ENCODE measurements at regions not wholly inside any gene's neighbourhood (a gene's known extent, or its start where the extent isn't known, plus 50 kb on each side); places are given as distances from the start of the nearest gene placed in this dataset.

DNA sequence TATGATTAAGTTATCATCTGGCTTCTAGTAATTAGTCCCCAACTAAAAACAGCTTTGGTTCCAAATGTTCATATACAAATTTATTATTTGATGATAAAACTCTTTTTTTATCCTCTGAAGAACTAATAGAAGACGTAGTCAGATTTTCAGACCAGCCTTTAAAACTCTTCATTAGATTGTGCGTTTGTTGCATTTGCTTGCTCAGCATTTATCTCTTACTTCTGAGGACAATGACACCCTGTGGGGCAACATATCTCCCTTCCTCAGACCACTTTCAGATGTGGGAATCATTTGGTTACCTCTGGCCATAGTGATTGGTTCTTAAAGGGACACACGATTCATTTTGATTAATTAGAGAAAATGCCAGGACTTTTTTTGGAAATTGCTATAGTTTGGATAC is 481.8 kb downstream of the HAO1 start:
- TF ChIP-seq, protein P1, sequence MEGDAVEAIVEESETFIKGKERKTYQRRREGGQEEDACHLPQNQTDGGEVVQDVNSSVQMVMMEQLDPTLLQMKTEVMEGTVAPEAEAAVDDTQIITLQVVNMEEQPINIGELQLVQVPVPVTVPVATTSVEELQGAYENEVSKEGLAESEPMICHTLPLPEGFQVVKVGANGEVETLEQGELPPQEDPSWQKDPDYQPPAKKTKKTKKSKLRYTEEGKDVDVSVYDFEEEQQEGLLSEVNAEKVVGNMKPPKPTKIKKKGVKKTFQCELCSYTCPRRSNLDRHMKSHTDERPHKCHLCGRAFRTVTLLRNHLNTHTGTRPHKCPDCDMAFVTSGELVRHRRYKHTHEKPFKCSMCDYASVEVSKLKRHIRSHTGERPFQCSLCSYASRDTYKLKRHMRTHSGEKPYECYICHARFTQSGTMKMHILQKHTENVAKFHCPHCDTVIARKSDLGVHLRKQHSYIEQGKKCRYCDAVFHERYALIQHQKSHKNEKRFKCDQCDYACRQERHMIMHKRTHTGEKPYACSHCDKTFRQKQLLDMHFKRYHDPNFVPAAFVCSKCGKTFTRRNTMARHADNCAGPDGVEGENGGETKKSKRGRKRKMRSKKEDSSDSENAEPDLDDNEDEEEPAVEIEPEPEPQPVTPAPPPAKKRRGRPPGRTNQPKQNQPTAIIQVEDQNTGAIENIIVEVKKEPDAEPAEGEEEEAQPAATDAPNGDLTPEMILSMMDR (conservative IDR thresholded peaks at IDR 0.05; ENCODE audit: low read depth in 2 of 2): no peak
- no peak for TF ChIP-seq EZH2phosphoT487 (IDR thresholded peaks at IDR 0.05; ENCODE audit: unreplicated experiment)

Data from GM23338 (cell line).